K562 (cell line): ENCODE measurements at regions not wholly inside any gene's neighbourhood (a gene's known extent, or its start where the extent isn't known, plus 50 kb on each side); places are given as distances from the start of the nearest gene placed in this dataset.

ENCODE experiments used
- ATAC-seq: fragments of 200-7000 bp; cut with Tn5 transposase; 3 replicates; pipeline ENCODE4 v1.9.1; 2020; ENCODE audit warnings: moderate library complexity
- BruUV-seq: library from RNA; stranded (reverse); fragments of 400-500 nt; replicated peaks from 2 replicates; lab custom pipeline; 2021; lab: Mats Ljungman, UMichigan
- CTCF ChIA-PET: fragments of 300-600 bp; formaldehyde crosslinking; extraction: SDS; loops from one replicate; lab custom pipeline; 2021; ENCODE audit warnings: low intra/inter-chr PET ratio; lab: Yijun Ruan, JAX
- POLR2A ChIA-PET: fragments of 300-600, 350-650 bp; sonication (Branson Sonifier 250); formaldehyde crosslinking; extraction: SDS; loops from one replicate; lab custom pipeline; 2021; ENCODE audit warnings: antibody characterized with exemption, inconsistent platforms; lab: Yijun Ruan, JAX
- DNase-seq, 4 experiments: peaks; one replicate each; pipeline versions ENCODE4 v3.0.0 to v3.0.0-alpha.2; 2011 to 2018; ENCODE audit warnings: low spot score in 3 of 4, mixed read lengths in 3 of 4; ENCODE audit errors: extremely low read depth in 1 of 4
- FAIRE-seq: peaks from 2 replicates; lab custom pipeline; 2011; peaks lifted over from hg19 to GRCh38; lab: Jason Lieb, UNC
- H2AFZ ChIP-seq: 2 replicates; pipeline ENCODE4 v1.6.0; 2011; ENCODE audit warnings: low read depth, low read length, control low read depth, inconsistent platforms
- H3K27ac ChIP-seq: fragments of 200-600 bp; 3 replicates; pipeline ENCODE4 v1.8.0; 2011; ENCODE audit warnings: low read depth, mild to moderate bottlenecking, control low read depth, inconsistent platforms, low read length, moderate library complexity, mixed read lengths; ENCODE audit errors: extremely low read depth
- H3K27me3 ChIP-seq, 2 experiments: fragments of 300-600 bp in 1 of 2; 2 replicates in 1 of 2; 3 replicates in 1 of 2; pipeline versions ENCODE4 v1.6.0 to v1.8.0; 2011; ENCODE audit warnings: inconsistent platforms in 2 of 2, low read length in 2 of 2, mild to moderate bottlenecking in 1 of 2, mixed read lengths in 1 of 2, moderate library complexity in 1 of 2; ENCODE audit not compliant: control insufficient read depth in 2 of 2, insufficient read depth in 2 of 2
- H3K36me3 ChIP-seq: fragments of 300-600 bp; 3 replicates; pipeline ENCODE4 v1.8.0; 2011; ENCODE audit warnings: mild to moderate bottlenecking, low read length, inconsistent platforms; ENCODE audit not compliant: control insufficient read depth, insufficient read depth
- H3K4me1 ChIP-seq, 2 experiments: fragments of 200-600 bp in 1 of 2; replicated peaks in 1 of 2; 2 replicates in 1 of 2; 3 replicates in 1 of 2; pipeline versions ENCODE4 v1.5.1 to v1.8.0; 2011; ENCODE audit warnings: inconsistent platforms in 2 of 2, low read length in 2 of 2, mild to moderate bottlenecking in 1 of 2, mixed read lengths in 1 of 2, moderate library complexity in 1 of 2; ENCODE audit not compliant: control insufficient read depth in 2 of 2, insufficient read depth in 2 of 2
- H3K4me2 ChIP-seq: 2 replicates; pipeline ENCODE4 v1.6.1; 2011; ENCODE audit warnings: low read length, control low read depth, inconsistent platforms, mixed read lengths; ENCODE audit not compliant: insufficient read depth
- H3K4me3 ChIP-seq: fragments of 200-600 bp; sonication (generic), shearing (Covaris generic); 2 replicates; pipeline ENCODE4 v1.5.1; 2016; ENCODE audit warnings: control low read depth, inconsistent platforms
- H3K79me2 ChIP-seq: fragments of 200-600 bp; 3 replicates; pipeline ENCODE4 v1.8.0; 2011; ENCODE audit warnings: low read length, inconsistent platforms; ENCODE audit not compliant: control insufficient read depth, insufficient read depth
- H3K9ac ChIP-seq, 2 experiments: 2 replicates each; pipeline versions ENCODE4 v1.6.0 to v1.6.1; 2011; ENCODE audit warnings: low read depth in 2 of 2, low read length in 2 of 2, control low read depth in 1 of 2, inconsistent platforms in 1 of 2, mild to moderate bottlenecking in 1 of 2, mixed read lengths in 1 of 2; ENCODE audit not compliant: insufficient read depth in 1 of 2
- H3K9me1 ChIP-seq: one replicate; pipeline ENCODE4 v1.6.0; 2011; ENCODE audit warnings: inconsistent platforms, mild to moderate bottlenecking, low read length, moderate library complexity; ENCODE audit not compliant: control insufficient read depth, insufficient read depth
- H3K9me3 ChIP-seq: replicated peaks from 2 replicates; pipeline ENCODE4 v1.5.1; 2011; ENCODE audit warnings: low read depth, low read length, inconsistent platforms; ENCODE audit not compliant: control insufficient read depth, insufficient read depth
- H4K20me1 ChIP-seq: replicated peaks from 2 replicates; pipeline ENCODE4 v1.6.1; 2011; ENCODE audit warnings: low read length, inconsistent platforms, mixed read lengths; ENCODE audit not compliant: control insufficient read depth, insufficient read depth
- DMBX1 ChIP-seq: fragments of 250-450 bp; sonication (Bioruptor Pico); IDR thresholded peaks from 2 replicates; pipeline ENCODE4 v1.8.0; 2022; ENCODE audit warnings: inconsistent platforms, mild to moderate bottlenecking, moderate library complexity, borderline replicate concordance
- EP300 ChIP-seq: IDR thresholded peaks from 2 replicates; pipeline ENCODE4 v1.6.1; 2012; ENCODE audit warnings: low read length, improper control_type of control experiment
- FOXP1 ChIP-seq: sonication (generic); formaldehyde crosslinking; IDR thresholded peaks from 2 replicates; pipeline ENCODE4 v1.8.0; 2022; ENCODE audit warnings: mild to moderate bottlenecking, missing genetic modification reagents
- GABPA ChIP-seq: fragments of 200-800 bp; sonication (Bioruptor generic); conservative IDR thresholded peaks from 2 replicates; pipeline ENCODE4 v1.6.1; 2016; ENCODE audit warnings: low read depth, missing genetic modification characterization, missing compliant biosample characterization
- ILF3 ChIP-seq: fragments of 450-650 bp; IDR thresholded peaks from 2 replicates; pipeline ENCODE4 v1.6.1; 2018; ENCODE audit warnings: antibody characterized with exemption, mild to moderate bottlenecking, moderate library complexity, borderline replicate concordance
- PML ChIP-seq: IDR thresholded peaks from 2 replicates; pipeline ENCODE4 v1.6.1; 2012; ENCODE audit warnings: low read length, inconsistent platforms
- POLR2G ChIP-seq: fragments of 200-400 bp; formaldehyde crosslinking; IDR thresholded peaks from 2 replicates; pipeline ENCODE4 v1.6.1; 2017; ENCODE audit warnings: low read depth, mild to moderate bottlenecking, antibody characterized with exemption, low read length, moderate library complexity
- PREB ChIP-seq: sonication (generic); formaldehyde crosslinking; IDR thresholded peaks from 2 replicates; pipeline ENCODE4 v1.8.1; 2023; ENCODE audit warnings: mild to moderate bottlenecking, missing genetic modification reagents
- RBM22 ChIP-seq: fragments of 200-400 bp; formaldehyde crosslinking; IDR thresholded peaks from 2 replicates; pipeline ENCODE4 v1.6.1; 2018; ENCODE audit warnings: low read length, low read depth; ENCODE audit not compliant: poor library complexity, severe bottlenecking
- SAFB2 ChIP-seq: fragments of 200-400 bp; formaldehyde crosslinking; IDR thresholded peaks from 2 replicates; pipeline ENCODE4 v1.6.1; 2018; ENCODE audit warnings: borderline replicate concordance, low read length, low read depth, moderate library complexity; ENCODE audit not compliant: severe bottlenecking
- SETDB1 ChIP-seq: IDR thresholded peaks from one replicate; pipeline ENCODE4 v1.6.1; 2012; ENCODE audit warnings: low read length, control low read depth, inconsistent platforms
- SRSF1 ChIP-seq: fragments of 200-400 bp; formaldehyde crosslinking; IDR thresholded peaks from 2 replicates; pipeline ENCODE4 v1.6.1; 2017; ENCODE audit warnings: mild to moderate bottlenecking, low read depth, low read length, moderate library complexity
- STAT5B ChIP-seq: fragments of 250-450 bp; sonication (Bioruptor Pico); IDR thresholded peaks from 2 replicates; pipeline ENCODE4 v1.8.0; 2021; ENCODE audit warnings: mild to moderate bottlenecking, inconsistent platforms
- STAT6 ChIP-seq: sonication (generic); formaldehyde crosslinking; IDR thresholded peaks from 2 replicates; pipeline ENCODE4 v1.8.1; 2023; ENCODE audit warnings: mild to moderate bottlenecking, missing genetic modification reagents
- ZBTB17 ChIP-seq: fragments of 450-650 bp; formaldehyde crosslinking; IDR thresholded peaks from 2 replicates; pipeline ENCODE4 v1.4.0; 2020; ENCODE audit warnings: mild to moderate bottlenecking
- ZNF23 ChIP-seq: fragments of 250-450 bp; sonication (Bioruptor Pico); IDR thresholded peaks from 2 replicates; pipeline ENCODE4 v1.4.0; 2020; ENCODE audit warnings: mild to moderate bottlenecking
- ZNF324 ChIP-seq: fragments of 250-450 bp; sonication (Bioruptor Pico); IDR thresholded peaks from 2 replicates; pipeline ENCODE4 v1.4.0; 2020; ENCODE audit warnings: mild to moderate bottlenecking
- WGBS: fragments of 100-300 bp; shearing (Covaris generic); methylation state at CpG from one replicate; pipeline ENCODE4 v1.1.6; 2016; ENCODE audit warnings: low coverage, mixed read lengths; ENCODE audit not compliant: insufficient coverage; ENCODE audit errors: missing lambda C conversion rate; 5-methylcytosine and 5-hydroxymethylcytosine counted together
- in situ Hi-C: fragments of 300-500 bp; cut with MboI; formaldehyde crosslinking; loops from 4 replicates; pipeline ENCODE4 v1.15.0; 2018; ENCODE audit warnings: inconsistent platforms, mixed read lengths
- intact Hi-C: fragments of 100-400 bp; cut with micrococcal nuclease; formaldehyde crosslinking; loops from 2 replicates; pipeline ENCODE4 v1.14.2; 2022

DNA sequence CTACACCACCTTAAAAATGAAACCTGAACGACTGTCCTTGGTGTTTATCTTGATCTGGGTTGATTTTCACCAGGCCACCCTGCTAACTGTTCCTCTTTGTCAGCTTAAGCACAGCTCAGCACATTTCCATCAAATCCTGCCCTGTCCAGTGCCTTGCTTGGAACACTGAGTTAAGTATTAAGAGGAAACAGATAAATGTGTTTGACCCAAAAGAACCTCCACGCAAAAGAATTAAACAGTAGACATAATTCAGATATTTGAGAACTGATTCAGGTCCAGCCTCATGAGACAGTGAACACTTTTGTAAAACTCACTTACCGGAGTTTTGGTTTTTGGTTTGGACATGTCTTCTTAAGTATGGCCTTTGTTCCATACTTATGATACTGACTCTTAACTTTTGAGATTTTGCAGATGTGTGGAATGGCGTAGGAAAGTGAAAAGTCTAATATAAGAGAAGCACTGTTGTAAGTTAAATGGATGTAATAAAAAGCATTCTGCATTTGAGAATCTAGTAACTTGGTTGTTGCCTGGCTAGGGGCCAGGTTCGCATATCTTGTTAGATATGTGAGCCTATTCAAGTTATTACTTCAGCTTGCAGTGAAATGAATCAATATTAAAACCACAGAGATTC lies 88.9 kb upstream of the SERPINE2 start:
- TF ChIP-seq POLR2G (no peak), ZNF23 (CRISPR knock-in tag) (no peak), SRSF1 (no peak), SAFB2 (no peak), GABPA (tag) (no peak), PML (no peak), STAT6 (CRISPR knock-in tag) (no peak), DMBX1 (no peak), ZNF324 (CRISPR knock-in tag) (no peak), PREB (CRISPR knock-in tag) (no peak), EP300 (no peak), FOXP1 (no peak), ZBTB17 (CRISPR knock-in tag) (no peak), RBM22 (no peak), ILF3 (no peak), STAT5B (no peak), SETDB1 (no peak)
- 2% methylated on average over 5 of the region's 5 CpGs for WGBS
- Histone ChIP-seq H3K9ac (no peak overlapping the region), H2AFZ (no peak overlapping the region), H3K79me2 (no peaks in the 10 kb centered on the region), H3K9me3 (no peaks in the 10 kb centered on the region), H3K4me2 (no peak overlapping the region), H3K27ac (no peak overlapping the region), H3K4me3 (no peak overlapping the region), H3K27me3 (no peaks in the 10 kb centered on the region), H3K36me3 (no peaks in the 10 kb centered on the region), H4K20me1 (no peaks in the 10 kb centered on the region), H3K4me1 (no peaks in the 10 kb centered on the region), H3K9me1 (no peaks in the 10 kb centered on the region)
- intact Hi-C loops (no loop called here), in situ Hi-C loops (no loop called here)
- no TSS peak for BruUV-seq
- ChIA-PET CTCF (no interaction called here), POLR2A (no interaction called here)
- DNase-seq = no peak
- ATAC-seq = no peak
- FAIRE-seq = no peak
